Urinary bladder (tissue), 3 donors: ENCODE measurements at regions not wholly inside any gene's neighbourhood (a gene's known extent, or its start where the extent isn't known, plus 50 kb on each side); places are given as distances from the start of the nearest gene placed in this dataset.
"Not testable (repeated sequence)": the region's sequence is repeated elsewhere in the genome, so short reads cannot be mapped to it uniquely, and the experiment has no call there.

Experiments used
- DNase-seq: peaks from one replicate; pipeline ENCODE4 v3.0.0-alpha.2; 2015; ENCODE audit errors: extremely low spot score
- H3K27ac ChIP-seq: one replicate; pipeline ENCODE4 v1.5.1; 2013; ENCODE audit warnings: low read depth, mild to moderate bottlenecking, moderate library complexity
- H3K36me3 ChIP-seq: one replicate; pipeline ENCODE4 v1.6.1; 2013; ENCODE audit warnings: mild to moderate bottlenecking, moderate library complexity; ENCODE audit not compliant: insufficient read depth
- H3K4me1 ChIP-seq: one replicate; pipeline ENCODE4 v1.6.1; 2013; ENCODE audit warnings: mild to moderate bottlenecking, moderate library complexity; ENCODE audit not compliant: insufficient read depth
- H3K4me3 ChIP-seq: one replicate; pipeline ENCODE4 v1.5.1; 2013; ENCODE audit warnings: low read depth, low read length
- WGBS: extraction: QIAGEN DNeasy Blood & Tissue Kit; methylation state at CpG from one replicate; pipeline ENCODE4 v1.1.7; 2013; 5-methylcytosine and 5-hydroxymethylcytosine counted together
- donor health status: healthy with polysubstance abuse.
- donor health status: healthy.

DNA sequence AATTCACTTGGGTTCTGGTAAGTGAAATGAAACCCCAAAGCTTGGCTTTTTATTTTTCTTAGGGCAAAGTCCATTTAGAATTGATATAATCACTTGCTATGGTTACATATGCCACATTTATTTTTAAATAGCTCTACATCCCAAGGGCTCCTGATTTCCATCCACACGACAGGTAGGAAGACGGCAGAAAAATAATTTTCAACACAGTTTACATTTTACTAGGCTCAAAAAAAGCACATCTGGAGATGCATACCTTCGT is 95.0 kb upstream of the EFNA5 start:
- no peak overlapping the region for H3K4me3 ChIP-seq
- no peak for DNase-seq
- 53% methylated on average over 3 of the region's 3 CpGs for WGBS

DNA sequence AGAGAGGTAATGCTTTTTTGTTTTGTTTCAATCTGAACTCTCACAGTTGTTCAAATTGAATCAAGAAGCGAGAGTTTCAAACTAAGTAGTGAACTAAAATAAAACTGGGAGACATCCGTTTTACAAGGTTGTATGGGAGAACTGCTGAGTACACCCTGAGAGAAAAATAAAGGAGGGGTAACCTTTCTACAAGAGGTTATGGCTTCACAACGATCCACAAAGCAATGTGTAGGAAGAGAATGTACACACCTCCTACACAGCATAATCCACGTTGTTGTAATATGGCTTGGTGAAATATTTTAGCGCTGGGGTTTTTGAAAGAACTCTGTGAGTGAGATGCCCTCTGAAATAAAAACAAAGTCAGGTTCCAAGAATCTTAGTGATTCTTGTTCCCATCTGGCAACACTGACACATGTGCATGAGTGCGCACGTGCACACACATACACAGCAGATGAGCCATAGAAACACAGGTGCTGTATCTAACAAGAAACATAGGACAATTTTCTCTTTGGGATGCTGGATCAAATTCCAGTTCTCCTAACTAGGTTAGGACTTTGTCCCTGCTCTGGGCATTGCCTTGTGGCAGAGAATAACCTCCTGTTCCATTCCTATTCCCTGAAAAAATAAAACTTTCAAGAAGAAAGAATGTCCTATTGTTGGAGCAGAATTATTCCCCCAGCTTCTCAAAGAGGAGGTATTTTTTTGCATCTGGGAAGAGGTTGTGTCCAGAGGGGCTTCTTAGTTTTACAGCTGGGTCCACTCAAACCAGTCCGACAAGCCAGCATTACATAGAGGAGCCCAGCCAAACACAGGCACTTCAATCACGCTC is 94.5 kb upstream of the EFNA5 start:
- no peak for DNase-seq
- 80% methylated on average over 9 of the region's 9 CpGs for WGBS
- H3K27ac ChIP-seq = no peak overlapping the region

More for the DNA sequence above, 95.0 kb upstream of the EFNA5 start:
- no peaks in the 10 kb centered on the region for H3K36me3 ChIP-seq
- no peaks in the 10 kb centered on the region for H3K4me1 ChIP-seq
- H3K27ac ChIP-seq = no peak overlapping the region

DNA sequence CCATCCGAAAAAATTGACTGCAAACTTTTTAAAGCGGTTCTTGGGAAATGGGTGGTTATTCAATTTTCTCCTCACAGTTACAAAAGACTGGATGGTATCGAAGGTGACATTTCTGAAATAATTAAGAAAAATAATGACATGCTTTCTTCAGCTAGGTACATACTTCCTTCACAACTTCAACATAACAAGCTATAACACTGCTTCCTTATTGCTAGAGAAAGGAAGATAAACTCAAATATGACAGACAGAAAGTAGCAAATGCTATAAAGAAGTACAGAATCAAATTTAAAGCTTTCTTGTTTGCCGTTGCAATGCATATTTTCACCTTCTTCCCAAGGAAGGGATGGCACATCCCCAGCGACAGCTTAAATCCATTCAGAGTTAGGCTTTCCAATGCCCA is 93.5 kb upstream of the EFNA5 start:
- Histone ChIP-seq H3K36me3 (no peaks in the 10 kb centered on the region), H3K4me1 (no peaks in the 10 kb centered on the region), H3K27ac (no peak overlapping the region), H3K4me3 (no peak overlapping the region)
- no peak for DNase-seq
- WGBS = 92% methylated on average over 5 of the region's 5 CpGs

More for the DNA sequence above, 94.5 kb upstream of the EFNA5 start:
- Histone ChIP-seq H3K4me1 (no peaks in the 10 kb centered on the region), H3K4me3 (no peak overlapping the region), H3K36me3 (no peaks in the 10 kb centered on the region)

DNA sequence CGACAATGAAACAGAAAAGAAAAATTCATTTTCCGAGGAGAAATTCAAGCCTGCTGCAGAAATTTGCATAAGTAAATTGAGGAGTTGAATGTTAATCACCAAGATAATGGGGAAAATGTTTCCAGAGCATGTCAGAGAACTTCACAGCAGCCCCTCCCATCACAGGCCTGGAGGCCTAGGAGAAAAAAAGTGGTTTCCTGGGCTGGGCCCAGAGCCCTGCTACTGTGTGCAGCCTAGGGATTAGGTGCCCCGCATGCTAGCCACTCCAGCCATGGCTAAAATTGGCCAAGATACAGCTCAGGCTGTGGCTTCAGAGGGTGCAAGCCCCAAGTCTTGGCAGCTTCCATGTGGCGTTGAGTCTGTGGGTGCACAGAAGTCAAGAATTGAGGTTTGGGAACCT is 82.7 kb upstream of the EFNA5 start:
- Histone ChIP-seq H3K4me1 (no peaks in the 10 kb centered on the region), H3K27ac (no peak overlapping the region), H3K36me3 (no peaks in the 10 kb centered on the region), H3K4me3 (no peak overlapping the region)
- DNase-seq = no peak
- 94% methylated on average over 4 of the region's 4 CpGs for WGBS

DNA sequence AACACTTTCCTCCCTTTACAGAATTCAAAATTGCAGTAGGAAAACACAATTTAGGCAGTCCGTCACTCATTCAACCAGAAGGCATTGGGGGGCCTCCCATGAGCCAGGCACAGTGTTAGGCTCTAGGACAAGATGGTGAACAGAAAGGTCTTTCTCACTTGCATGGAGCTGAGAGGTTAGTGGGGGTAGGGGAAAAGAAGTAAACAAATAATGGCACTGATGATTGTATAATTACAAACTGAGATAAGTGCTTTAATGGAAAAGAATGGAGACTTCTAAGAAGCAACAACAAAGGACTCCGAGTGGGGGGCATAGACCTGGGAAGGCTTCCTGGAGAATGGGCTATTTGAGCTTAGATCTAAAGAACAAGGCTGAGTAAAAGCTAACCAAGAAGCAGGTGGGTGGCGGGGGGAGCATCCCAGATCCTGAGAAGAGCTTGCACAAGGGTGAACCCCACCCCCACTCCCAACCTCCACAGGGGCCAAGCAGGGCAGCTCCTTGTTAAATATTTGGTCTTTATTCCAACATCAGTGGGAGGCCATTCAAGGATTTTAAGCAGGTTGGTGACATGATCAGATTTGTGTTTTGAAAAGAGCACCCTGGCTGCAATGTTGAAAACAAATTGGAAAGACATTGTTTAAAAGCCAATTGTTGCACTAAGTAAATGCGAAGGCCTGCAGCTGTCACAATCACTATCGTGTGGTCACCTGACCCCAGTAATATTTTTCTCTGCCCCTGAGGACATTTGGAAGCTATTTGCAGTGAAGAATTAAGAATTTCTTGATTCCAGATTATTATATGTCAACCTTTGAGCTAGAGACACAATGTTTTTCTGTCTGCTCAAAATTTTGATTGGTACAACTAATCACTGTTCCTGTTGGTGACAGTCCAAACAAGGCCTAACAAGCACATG is 73.9 kb upstream of the EFNA5 start:
- 80% methylated on average over 5 of the region's 5 CpGs for WGBS
- Histone ChIP-seq H3K4me3 (no peak overlapping the region), H3K4me1 (no peaks in the 10 kb centered on the region)

DNA sequence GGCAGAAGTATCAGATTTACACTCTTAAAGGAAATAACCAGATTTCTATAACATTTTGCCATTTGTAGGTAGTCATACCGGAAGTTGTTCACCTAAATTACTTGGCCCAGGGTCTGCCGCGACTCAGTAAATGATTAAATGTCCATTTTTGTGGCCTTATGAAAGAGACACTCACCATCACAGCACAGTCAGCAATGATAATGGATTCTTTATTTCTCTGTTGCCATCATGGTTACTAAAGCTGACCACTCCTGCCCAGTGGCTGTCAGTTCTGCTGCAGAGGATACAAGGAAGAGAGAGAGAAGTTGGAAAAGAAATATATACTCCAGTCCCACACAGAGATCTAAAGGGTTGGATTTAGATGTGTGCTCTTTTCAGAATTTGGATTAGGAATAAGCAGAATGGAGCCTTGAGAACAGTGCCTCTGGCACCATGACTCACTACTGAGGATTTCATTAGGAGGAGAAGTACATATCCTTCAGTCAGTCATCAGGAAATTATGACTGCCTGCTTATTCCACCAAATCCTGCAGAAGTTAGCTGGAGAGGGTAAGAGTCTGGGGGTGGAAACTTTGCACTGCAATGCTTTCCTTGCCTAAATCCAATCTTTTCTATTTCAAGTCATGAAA is 72.8 kb upstream of the EFNA5 start:
- no peak overlapping the region for H3K27ac ChIP-seq
- WGBS = 77% methylated on average over 3 of the region's 3 CpGs
- H3K36me3 ChIP-seq = no peaks in the 10 kb centered on the region
- no peak overlapping the region for H3K4me3 ChIP-seq
- no peak for DNase-seq
- no peaks in the 10 kb centered on the region for H3K4me1 ChIP-seq

More for the DNA sequence above, 73.9 kb upstream of the EFNA5 start:
- H3K27ac ChIP-seq = no peak overlapping the region
- no peak for DNase-seq
- no peaks in the 10 kb centered on the region for H3K36me3 ChIP-seq

DNA sequence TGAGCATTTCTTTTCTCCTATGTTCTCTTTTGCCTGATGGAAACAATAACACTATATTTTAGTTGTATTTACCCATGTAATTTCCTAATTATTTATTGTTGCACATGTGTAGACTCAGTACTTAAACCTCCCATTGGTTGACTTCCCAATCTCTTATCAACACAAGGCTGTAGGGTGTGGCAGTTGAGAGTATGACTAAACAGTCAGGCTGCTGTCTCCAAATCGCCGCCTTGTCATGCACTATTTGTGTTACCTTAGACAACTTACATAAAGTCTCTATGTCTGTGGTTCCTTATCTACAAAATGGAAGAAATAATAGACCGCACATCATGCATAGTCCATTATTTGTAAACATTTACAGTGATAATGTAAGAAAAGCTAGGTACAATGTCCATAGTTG is 68.9 kb upstream of the EFNA5 start:
- 81% methylated on average over 3 of the region's 3 CpGs for WGBS
- DNase-seq = no peak
- Histone ChIP-seq H3K27ac (no peak overlapping the region), H3K36me3 (no peaks in the 10 kb centered on the region), H3K4me3 (no peak overlapping the region), H3K4me1 (no peaks in the 10 kb centered on the region)

DNA sequence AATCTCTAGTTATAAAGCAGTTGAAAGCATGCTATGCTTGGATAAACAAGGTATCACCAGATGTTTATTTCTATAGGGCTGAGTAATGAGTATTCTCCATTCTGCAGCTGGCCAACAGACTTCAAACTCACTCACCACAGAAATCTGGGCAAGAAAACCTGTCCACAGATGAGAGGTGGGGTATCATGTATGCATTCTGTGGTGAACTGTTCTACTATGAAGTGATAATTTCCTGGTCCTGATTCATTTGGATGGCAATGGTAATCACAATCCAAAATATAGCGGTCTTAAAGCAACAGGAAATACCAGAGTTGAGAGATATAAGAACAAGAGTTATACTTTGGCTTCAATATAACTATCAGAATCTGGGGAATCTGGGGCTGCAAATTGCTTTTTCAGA is 65.9 kb upstream of the EFNA5 start:
- no peak overlapping the region for H3K4me3 ChIP-seq
- no peaks in the 10 kb centered on the region for H3K4me1 ChIP-seq
- DNase-seq = no peak
- no peak overlapping the region for H3K27ac ChIP-seq
- whole genome bisulfite sequencing = 58% methylated on average over 1 of the region's 1 CpG
- H3K36me3 ChIP-seq = no peaks in the 10 kb centered on the region

DNA sequence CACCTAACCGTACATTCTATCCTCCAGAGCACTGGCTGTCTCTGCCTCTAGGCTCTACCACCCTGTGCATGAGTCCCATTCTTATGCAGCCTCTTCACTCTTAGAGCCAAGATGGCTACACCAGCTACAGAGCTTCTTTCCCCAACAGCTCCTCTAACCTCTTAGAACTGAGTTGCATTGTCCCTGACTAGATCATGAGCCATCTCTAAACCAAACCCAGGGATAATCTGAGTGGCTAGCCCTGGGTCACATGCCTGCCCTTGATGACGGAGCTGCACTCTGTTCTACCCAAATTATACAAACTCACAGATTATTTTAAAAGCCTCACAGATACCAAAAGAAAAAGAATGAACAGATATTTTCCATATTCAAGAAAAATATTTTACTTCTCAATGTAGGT is 65.4 kb upstream of the EFNA5 start:
- DNase-seq = not testable (repeated sequence)
- WGBS = 83% methylated on average over 2 of the region's 2 CpGs

DNA sequence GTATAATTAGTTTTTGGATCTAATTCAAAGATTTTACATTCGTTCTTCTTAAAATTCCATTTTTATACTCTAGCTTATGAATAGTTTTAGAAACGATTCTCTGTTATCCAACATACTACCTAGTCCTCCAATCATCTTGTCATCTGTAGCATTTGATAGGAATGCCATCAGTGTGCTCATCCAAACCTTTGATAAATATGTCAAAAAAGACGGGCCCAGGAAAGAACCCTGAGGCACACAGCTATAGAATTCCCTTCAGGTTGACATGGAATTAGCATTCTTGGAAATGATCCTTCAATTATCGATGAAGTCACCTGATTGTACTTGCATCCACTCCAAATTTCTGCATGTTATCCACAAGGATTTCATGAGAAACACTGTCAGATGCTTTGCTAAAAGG is 64.8 kb upstream of the EFNA5 start:
- Histone ChIP-seq H3K27ac (no peak overlapping the region), H3K36me3 (no peaks in the 10 kb centered on the region), H3K4me3 (no peak overlapping the region), H3K4me1 (no peaks in the 10 kb centered on the region)
- 89% methylated on average over 4 of the region's 4 CpGs for WGBS
- no peak for DNase-seq

More for the DNA sequence above, 65.4 kb upstream of the EFNA5 start:
- not testable (repeated sequence) for H3K4me3 ChIP-seq, H3K4me1 ChIP-seq, H3K27ac ChIP-seq, H3K36me3 ChIP-seq

DNA sequence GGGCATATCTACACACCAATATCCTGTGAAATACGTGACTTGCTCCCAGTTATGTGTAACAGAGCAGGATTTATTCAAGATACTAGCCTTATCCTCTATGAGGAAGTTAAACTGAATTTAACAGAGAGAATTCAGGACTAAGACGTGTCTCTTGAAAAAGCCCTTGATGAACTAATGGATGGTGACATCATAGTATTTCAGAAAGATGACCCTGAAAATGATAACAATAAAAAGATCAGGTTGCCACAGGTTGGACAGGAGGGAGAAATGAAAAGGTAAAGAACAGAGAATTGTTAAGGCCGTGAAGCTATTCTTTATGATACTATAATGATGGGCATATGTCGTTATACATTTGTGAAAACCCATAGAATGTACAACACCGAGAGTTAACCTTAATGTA is 56.2 kb upstream of the EFNA5 start:
- Histone ChIP-seq H3K4me1 (no peaks in the 10 kb centered on the region), H3K27ac (no peak overlapping the region), H3K4me3 (no peak overlapping the region), H3K36me3 (no peaks in the 10 kb centered on the region)
- no peak for DNase-seq
- 90% methylated on average over 5 of the region's 5 CpGs for whole genome bisulfite sequencing

DNA sequence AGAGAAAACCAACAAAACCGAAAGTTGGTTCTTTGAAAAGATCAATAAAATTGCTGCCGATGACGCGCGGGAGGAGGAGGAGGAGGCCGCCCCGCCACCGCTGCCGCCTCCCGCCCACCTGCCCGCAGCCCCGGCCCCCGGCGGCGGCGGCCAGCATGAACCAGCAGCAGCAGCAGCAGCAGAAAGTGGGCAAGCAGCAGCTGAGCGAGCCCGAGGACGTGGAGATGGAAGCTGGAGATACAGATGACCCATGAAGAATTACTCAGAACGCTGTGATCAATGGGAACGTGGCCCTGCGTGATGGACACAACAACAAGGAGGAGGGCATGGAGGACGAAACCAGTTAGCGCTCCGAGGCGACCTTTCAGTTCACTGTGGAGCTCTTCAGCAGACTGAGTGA is 53.9 kb upstream of the EFNA5 start:
- 87% methylated on average over 26 of the region's 26 CpGs for WGBS
- Histone ChIP-seq H3K4me1 (no peaks in the 10 kb centered on the region), H3K4me3 (no peak overlapping the region), H3K36me3 (no peaks in the 10 kb centered on the region), H3K27ac (no peak overlapping the region)
- DNase-seq = no peak

DNA sequence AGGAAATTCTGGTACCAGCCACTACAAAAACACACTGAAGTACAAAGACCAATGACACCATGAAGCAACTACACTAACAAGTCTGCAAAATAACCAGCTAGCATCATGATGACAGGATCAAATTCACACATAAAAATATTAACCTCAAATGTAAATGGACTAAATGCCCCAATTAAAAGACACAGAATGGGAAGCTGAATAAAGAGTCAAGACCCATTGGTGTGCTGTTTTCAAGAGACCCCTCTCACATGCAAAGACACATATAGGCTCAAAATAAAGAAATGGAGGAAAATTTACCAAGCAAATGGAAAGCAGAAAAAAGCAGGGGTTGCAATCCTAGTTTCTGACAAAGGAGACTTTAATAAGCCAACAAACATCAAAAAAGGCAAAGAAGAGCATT is 50.5 kb upstream of the EFNA5 start:
- not testable (repeated sequence) for H3K36me3 ChIP-seq, H3K4me1 ChIP-seq, H3K4me3 ChIP-seq, H3K27ac ChIP-seq, DNase-seq
